ENCODE measurements at regions not wholly inside any gene's neighbourhood (a gene's known extent, or its start where the extent isn't known, plus 50 kb on each side); places are given as distances from the start of the nearest gene placed in this dataset.

GRCh38 chr2:11018651-11019185 is 107.0 kb downstream of the KCNF1 start:
- no peak for DNase-seq

GRCh38 chr2:11019614-11020013 is 107.9 kb downstream of the KCNF1 start:
- DNase-seq = no peak

GRCh38 chr2:11022064-11022463 is 110.3 kb downstream of the KCNF1 start:
- no peak for DNase-seq

GRCh38 chr2:11022591-11023273 is 111.0 kb downstream of the KCNF1 start:
- no peak for DNase-seq

- no peak for DNase-seq
These were observed 111.9 kb downstream of the KCNF1 start for GRCh38 chr2:11023326-11024258.

GRCh38 chr2:11024259-11024645 is 112.5 kb downstream of the KCNF1 start:
- DNase-seq = no peak

- no peak for DNase-seq
These were observed 113.0 kb downstream of the KCNF1 start for GRCh38 chr2:11024687-11025086.

- no peak for DNase-seq
These were observed 114.7 kb downstream of the KCNF1 start for GRCh38 chr2:11026286-11026921.

- DNase-seq = no peak
These were observed 115.5 kb downstream of the KCNF1 start for GRCh38 chr2:11027195-11027594.

GRCh38 chr2:11028407-11028916 is 116.7 kb downstream of the KCNF1 start:
- DNase-seq = no peak

GRCh38 chr2:11029136-11029535 is 117.4 kb downstream of the KCNF1 start:
- DNase-seq = no peak

GRCh38 chr2:11030036-11030435 is 118.3 kb downstream of the KCNF1 start:
- DNase-seq = no peak

GRCh38 chr2:11030909-11031308 is 119.2 kb downstream of the KCNF1 start:
- DNase-seq = no peak

GRCh38 chr2:11031876-11032275 is 120.1 kb downstream of the KCNF1 start:
- no peak for DNase-seq

GRCh38 chr2:11032396-11032795 is 120.7 kb downstream of the KCNF1 start:
- DNase-seq = no peak

- no peak for DNase-seq
These were observed 121.4 kb downstream of the KCNF1 start for GRCh38 chr2:11033114-11033513.

GRCh38 chr2:11038641-11039040 is 116.6 kb upstream of the SLC66A3 start:
- DNase-seq = no peak

- no peak for DNase-seq
These were observed 114.3 kb upstream of the SLC66A3 start for GRCh38 chr2:11040992-11041391.

GRCh38 chr2:11042841-11043240 is 112.4 kb upstream of the SLC66A3 start:
- DNase-seq = no peak

GRCh38 chr2:11043245-11043644 is 112.0 kb upstream of the SLC66A3 start:
- DNase-seq = no peak

GRCh38 chr2:11044201-11044600 is 111.1 kb upstream of the SLC66A3 start:
- no peak for DNase-seq

GRCh38 chr2:11045294-11045693 is 110.0 kb upstream of the SLC66A3 start:
- DNase-seq = no peak

- no peak for DNase-seq
These were observed 106.8 kb upstream of the SLC66A3 start for GRCh38 chr2:11048335-11049008.
